SK-N-SH (cell line): ENCODE measurements at regions not wholly inside any gene's neighbourhood (a gene's known extent, or its start where the extent isn't known, plus 50 kb on each side); places are given as distances from the start of the nearest gene placed in this dataset.

Source experiments
- CTCF ChIA-PET: fragments of 300-600, 350-600 bp; formaldehyde crosslinking; extraction: SDS; loops from one replicate; lab custom pipeline; 2021; lab: Yijun Ruan, JAX
- POLR2A ChIA-PET: fragments of 350-600 bp; sonication (Branson Sonifier 250); formaldehyde crosslinking; extraction: SDS; loops from one replicate; lab custom pipeline; 2020; ENCODE audit warnings: antibody characterized with exemption, inconsistent platforms; lab: Yijun Ruan, JAX
- DNase-seq: peaks from one replicate; pipeline ENCODE4 v3.0.0; 2012
- H2AFZ ChIP-seq: fragments of 200-600 bp; sonication (generic); 2 replicates; pipeline ENCODE4 v1.8.1; 2016; ENCODE audit warnings: antibody characterized with exemption, mild to moderate bottlenecking, low read depth
- H3F3A ChIP-seq: fragments of 200-600 bp; sonication (generic); replicated peaks from 2 replicates; pipeline ENCODE3; 2016; ENCODE audit warnings: antibody characterized with exemption, mild to moderate bottlenecking; ENCODE audit not compliant: insufficient read depth
- H3K27ac ChIP-seq, 2 experiments: fragments of 200-500 bp in 1 of 2; fragments of 200-600 bp in 1 of 2; sonication (Bioruptor generic) in 1 of 2; sonication (generic), shearing (Covaris generic) in 1 of 2; 2 replicates each; pipeline versions ENCODE4 v1.5.1 to v1.6.1; 2014 to 2016; ENCODE audit warnings: low read depth in 2 of 2, inconsistent platforms in 1 of 2, low read length in 1 of 2, mild to moderate bottlenecking in 1 of 2, mixed read lengths in 1 of 2
- H3K27me3 ChIP-seq: fragments of 200-600 bp; sonication (generic), shearing (Covaris generic); 2 replicates; pipeline ENCODE4 v1.6.1; 2016; ENCODE audit warnings: mixed run types; ENCODE audit not compliant: insufficient read depth
- H3K36me3 ChIP-seq, 2 experiments: fragments of 200-500 bp in 1 of 2; fragments of 200-600 bp in 1 of 2; sonication (Bioruptor generic) in 1 of 2; sonication (generic) in 1 of 2; replicated peaks in 1 of 2; 2 replicates each; pipeline versions ENCODE3 to v1.5.1; 2014 to 2016; ENCODE audit warnings: low read length in 1 of 2, mild to moderate bottlenecking in 1 of 2; ENCODE audit not compliant: insufficient read depth in 2 of 2, control insufficient read depth in 1 of 2
- H3K4me1 ChIP-seq, 2 experiments: fragments of 200-500 bp in 1 of 2; fragments of 200-600 bp in 1 of 2; sonication (Bioruptor generic) in 1 of 2; sonication (generic), shearing (Covaris generic) in 1 of 2; 2 replicates each; pipeline versions ENCODE4 v1.5.1 to v1.6.1; 2014 to 2016; ENCODE audit warnings: low read depth in 1 of 2, low read length in 1 of 2, mixed run types in 1 of 2; ENCODE audit not compliant: insufficient read depth in 2 of 2, control insufficient read depth in 1 of 2
- H3K4me2 ChIP-seq: fragments of 200-600 bp; sonication (generic), shearing (Covaris generic); 2 replicates; pipeline ENCODE4 v1.6.1; 2017; ENCODE audit warnings: mixed run types
- H3K4me3 ChIP-seq, 2 experiments: fragments of 200-500 bp in 1 of 2; fragments of 200-600 bp in 1 of 2; sonication (Bioruptor generic) in 1 of 2; sonication (generic), shearing (Covaris generic) in 1 of 2; 2 replicates each; pipeline versions ENCODE4 v1.5.1 to v1.8.1; 2014 to 2016; ENCODE audit warnings: low read depth in 2 of 2, inconsistent platforms in 1 of 2, low read length in 1 of 2, mild to moderate bottlenecking in 1 of 2, mixed read lengths in 1 of 2, moderate library complexity in 1 of 2
- H3K79me2 ChIP-seq: fragments of 200-600 bp; sonication (generic); 2 replicates; pipeline ENCODE4 v1.8.1; 2017; ENCODE audit warnings: mild to moderate bottlenecking; ENCODE audit not compliant: insufficient read depth
- H3K9ac ChIP-seq: fragments of 200-600 bp; sonication (generic); 2 replicates; pipeline ENCODE4 v1.6.1; 2017; ENCODE audit warnings: mixed run types
- H3K9me2 ChIP-seq: fragments of 200-600 bp; sonication (generic); 2 replicates; pipeline ENCODE4 v1.6.1; 2017; ENCODE audit warnings: mixed run types
- H3K9me3 ChIP-seq: fragments of 200-600 bp; sonication (generic); 2 replicates; pipeline ENCODE4 v1.6.1; 2017; ENCODE audit warnings: mixed run types, mild to moderate bottlenecking, moderate library complexity
- H4K20me1 ChIP-seq: fragments of 200-600 bp; sonication (generic); 2 replicates; pipeline ENCODE4 v1.6.1; 2017; ENCODE audit warnings: mild to moderate bottlenecking, mixed run types; ENCODE audit not compliant: insufficient read depth
- EZH2phosphoT487 ChIP-seq: fragments of 200-600 bp; sonication (generic); IDR thresholded peaks from 2 replicates; pipeline ENCODE4 v1.6.1; 2017; ENCODE audit warnings: low read depth, mixed run types, mild to moderate bottlenecking, antibody characterized with exemption, moderate library complexity, borderline replicate concordance
- FOSL2 ChIP-seq: IDR thresholded peaks from 2 replicates; pipeline ENCODE4 v1.4.0; 2012; ENCODE audit warnings: low read depth, mild to moderate bottlenecking, moderate library complexity, borderline replicate concordance
- FOXJ3 ChIP-seq: sonication (generic); formaldehyde crosslinking; IDR thresholded peaks from 2 replicates; pipeline ENCODE4 v1.5.1; 2020; ENCODE audit warnings: mild to moderate bottlenecking, missing genetic modification reagents
- FOXM1 ChIP-seq: IDR thresholded peaks from 2 replicates; pipeline ENCODE4 v1.4.0; 2012; ENCODE audit warnings: low read depth, mild to moderate bottlenecking
- GABPA ChIP-seq: IDR thresholded peaks from 2 replicates; pipeline ENCODE4 v1.4.0; 2012; ENCODE audit warnings: low read depth, mild to moderate bottlenecking
- MEF2A ChIP-seq: IDR thresholded peaks from 2 replicates; pipeline ENCODE4 v1.4.0; 2012; ENCODE audit warnings: low read depth, borderline replicate concordance
- RAD21 ChIP-seq: IDR thresholded peaks from 2 replicates; pipeline ENCODE4 v1.6.1; 2012; ENCODE audit warnings: mild to moderate bottlenecking, low read length
- RCOR1 ChIP-seq: fragments of 150-350 bp; IDR thresholded peaks from 2 replicates; pipeline ENCODE4 v1.6.1; 2017; ENCODE audit warnings: antibody characterized with exemption, low read length
- RXRA ChIP-seq: IDR thresholded peaks from 2 replicates; pipeline ENCODE4 v1.4.0; 2012; ENCODE audit warnings: low read depth, mild to moderate bottlenecking, borderline replicate concordance
- TAF1 ChIP-seq: IDR thresholded peaks from 2 replicates; pipeline ENCODE4 v1.6.1; 2012; ENCODE audit warnings: low read depth, mild to moderate bottlenecking, low read length, moderate library complexity, borderline replicate concordance
- TCF12 ChIP-seq: IDR thresholded peaks from 2 replicates; pipeline ENCODE4 v1.4.0; 2012
- WGBS: methylation state at CpG from one replicate; pipeline ENCODE4 v1.1.6; 2017; ENCODE audit warnings: low lambda C conversion rate; 5-methylcytosine and 5-hydroxymethylcytosine counted together
- TF ChIP-seq, protein P1 (sequence below): IDR thresholded peaks from 2 replicates; pipeline ENCODE4 v1.6.1; 2012; ENCODE audit warnings: mild to moderate bottlenecking, low read depth, low read length, moderate library complexity
- TF ChIP-seq, protein P2 (sequence below): fragments of 200-600 bp; sonication (generic); IDR thresholded peaks from 2 replicates; pipeline ENCODE4 v1.6.1; 2017; ENCODE audit warnings: antibody characterized with exemption, mild to moderate bottlenecking, moderate library complexity
- TF ChIP-seq, protein P3 (sequence below): IDR thresholded peaks from 2 replicates; pipeline ENCODE4 v1.4.0; 2012; ENCODE audit warnings: low read depth, borderline replicate concordance
- TF ChIP-seq, protein P4 (sequence below): fragments of 150-350 bp; IDR thresholded peaks from 2 replicates; pipeline ENCODE4 v1.6.1; 2016; ENCODE audit warnings: mild to moderate bottlenecking, low read depth, low read length
- TF ChIP-seq, protein P5 (sequence below): IDR thresholded peaks from 2 replicates; pipeline ENCODE4 v1.4.0; 2012; ENCODE audit warnings: low read depth, borderline replicate concordance
- TF ChIP-seq, protein P6 (sequence below): fragments of 150-350 bp; IDR thresholded peaks from 2 replicates; pipeline ENCODE4 v1.6.1; 2017; ENCODE audit warnings: antibody characterized with exemption, low read length, low read depth, borderline replicate concordance

DNA sequence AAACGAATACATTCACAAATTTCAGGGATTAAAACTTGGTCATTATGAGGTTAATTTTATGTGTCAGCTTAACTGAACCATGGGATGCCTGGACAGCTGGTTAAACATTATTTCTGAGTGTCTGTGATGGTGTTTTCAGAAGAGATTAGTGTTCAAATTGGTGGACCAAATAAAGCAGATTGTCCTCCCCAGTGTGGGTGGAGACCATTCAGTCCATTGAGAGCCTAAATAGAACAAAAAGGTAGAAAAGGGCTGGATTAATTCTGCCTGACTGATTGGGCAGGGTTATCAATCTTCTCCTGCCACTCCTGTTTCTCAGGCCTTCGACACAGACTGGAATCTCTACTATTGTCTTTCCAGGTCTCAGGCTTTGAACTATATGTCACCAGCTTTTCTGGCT, 203.8 kb upstream of the SLITRK6 start:
- Histone ChIP-seq H3F3A (no peaks in the 10 kb centered on the region), H3K27ac (no peak overlapping the region), H4K20me1 (no peaks in the 10 kb centered on the region), H3K79me2 (no peaks in the 10 kb centered on the region), H3K4me3 (no peak overlapping the region), H3K9me2 (no peaks in the 10 kb centered on the region), H3K36me3 (no peaks in the 10 kb centered on the region), H3K9me3 (no peaks in the 10 kb centered on the region), H3K4me2 (no peak overlapping the region), H3K4me1 (no peaks in the 10 kb centered on the region), H3K27me3 (no peaks in the 10 kb centered on the region), H3K9ac (no peak overlapping the region), H2AFZ (no peak overlapping the region)
- TF ChIP-seq, protein P1, sequence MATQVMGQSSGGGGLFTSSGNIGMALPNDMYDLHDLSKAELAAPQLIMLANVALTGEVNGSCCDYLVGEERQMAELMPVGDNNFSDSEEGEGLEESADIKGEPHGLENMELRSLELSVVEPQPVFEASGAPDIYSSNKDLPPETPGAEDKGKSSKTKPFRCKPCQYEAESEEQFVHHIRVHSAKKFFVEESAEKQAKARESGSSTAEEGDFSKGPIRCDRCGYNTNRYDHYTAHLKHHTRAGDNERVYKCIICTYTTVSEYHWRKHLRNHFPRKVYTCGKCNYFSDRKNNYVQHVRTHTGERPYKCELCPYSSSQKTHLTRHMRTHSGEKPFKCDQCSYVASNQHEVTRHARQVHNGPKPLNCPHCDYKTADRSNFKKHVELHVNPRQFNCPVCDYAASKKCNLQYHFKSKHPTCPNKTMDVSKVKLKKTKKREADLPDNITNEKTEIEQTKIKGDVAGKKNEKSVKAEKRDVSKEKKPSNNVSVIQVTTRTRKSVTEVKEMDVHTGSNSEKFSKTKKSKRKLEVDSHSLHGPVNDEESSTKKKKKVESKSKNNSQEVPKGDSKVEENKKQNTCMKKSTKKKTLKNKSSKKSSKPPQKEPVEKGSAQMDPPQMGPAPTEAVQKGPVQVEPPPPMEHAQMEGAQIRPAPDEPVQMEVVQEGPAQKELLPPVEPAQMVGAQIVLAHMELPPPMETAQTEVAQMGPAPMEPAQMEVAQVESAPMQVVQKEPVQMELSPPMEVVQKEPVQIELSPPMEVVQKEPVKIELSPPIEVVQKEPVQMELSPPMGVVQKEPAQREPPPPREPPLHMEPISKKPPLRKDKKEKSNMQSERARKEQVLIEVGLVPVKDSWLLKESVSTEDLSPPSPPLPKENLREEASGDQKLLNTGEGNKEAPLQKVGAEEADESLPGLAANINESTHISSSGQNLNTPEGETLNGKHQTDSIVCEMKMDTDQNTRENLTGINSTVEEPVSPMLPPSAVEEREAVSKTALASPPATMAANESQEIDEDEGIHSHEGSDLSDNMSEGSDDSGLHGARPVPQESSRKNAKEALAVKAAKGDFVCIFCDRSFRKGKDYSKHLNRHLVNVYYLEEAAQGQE: no peak
- no peak for TF ChIP-seq GABPA
- no peak for TF ChIP-seq TCF12
- TF ChIP-seq, protein P2, sequence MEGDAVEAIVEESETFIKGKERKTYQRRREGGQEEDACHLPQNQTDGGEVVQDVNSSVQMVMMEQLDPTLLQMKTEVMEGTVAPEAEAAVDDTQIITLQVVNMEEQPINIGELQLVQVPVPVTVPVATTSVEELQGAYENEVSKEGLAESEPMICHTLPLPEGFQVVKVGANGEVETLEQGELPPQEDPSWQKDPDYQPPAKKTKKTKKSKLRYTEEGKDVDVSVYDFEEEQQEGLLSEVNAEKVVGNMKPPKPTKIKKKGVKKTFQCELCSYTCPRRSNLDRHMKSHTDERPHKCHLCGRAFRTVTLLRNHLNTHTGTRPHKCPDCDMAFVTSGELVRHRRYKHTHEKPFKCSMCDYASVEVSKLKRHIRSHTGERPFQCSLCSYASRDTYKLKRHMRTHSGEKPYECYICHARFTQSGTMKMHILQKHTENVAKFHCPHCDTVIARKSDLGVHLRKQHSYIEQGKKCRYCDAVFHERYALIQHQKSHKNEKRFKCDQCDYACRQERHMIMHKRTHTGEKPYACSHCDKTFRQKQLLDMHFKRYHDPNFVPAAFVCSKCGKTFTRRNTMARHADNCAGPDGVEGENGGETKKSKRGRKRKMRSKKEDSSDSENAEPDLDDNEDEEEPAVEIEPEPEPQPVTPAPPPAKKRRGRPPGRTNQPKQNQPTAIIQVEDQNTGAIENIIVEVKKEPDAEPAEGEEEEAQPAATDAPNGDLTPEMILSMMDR: no peak
- no peak for TF ChIP-seq MEF2A
- TF ChIP-seq, protein P3, sequence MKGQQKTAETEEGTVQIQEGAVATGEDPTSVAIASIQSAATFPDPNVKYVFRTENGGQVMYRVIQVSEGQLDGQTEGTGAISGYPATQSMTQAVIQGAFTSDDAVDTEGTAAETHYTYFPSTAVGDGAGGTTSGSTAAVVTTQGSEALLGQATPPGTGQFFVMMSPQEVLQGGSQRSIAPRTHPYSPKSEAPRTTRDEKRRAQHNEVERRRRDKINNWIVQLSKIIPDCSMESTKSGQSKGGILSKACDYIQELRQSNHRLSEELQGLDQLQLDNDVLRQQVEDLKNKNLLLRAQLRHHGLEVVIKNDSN: no peak
- TF ChIP-seq EZH2phosphoT487: no peak
- no peak for TF ChIP-seq TAF1
- TF ChIP-seq, protein P4, sequence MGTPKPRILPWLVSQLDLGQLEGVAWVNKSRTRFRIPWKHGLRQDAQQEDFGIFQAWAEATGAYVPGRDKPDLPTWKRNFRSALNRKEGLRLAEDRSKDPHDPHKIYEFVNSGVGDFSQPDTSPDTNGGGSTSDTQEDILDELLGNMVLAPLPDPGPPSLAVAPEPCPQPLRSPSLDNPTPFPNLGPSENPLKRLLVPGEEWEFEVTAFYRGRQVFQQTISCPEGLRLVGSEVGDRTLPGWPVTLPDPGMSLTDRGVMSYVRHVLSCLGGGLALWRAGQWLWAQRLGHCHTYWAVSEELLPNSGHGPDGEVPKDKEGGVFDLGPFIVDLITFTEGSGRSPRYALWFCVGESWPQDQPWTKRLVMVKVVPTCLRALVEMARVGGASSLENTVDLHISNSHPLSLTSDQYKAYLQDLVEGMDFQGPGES: no peak
- TF ChIP-seq, protein P5, sequence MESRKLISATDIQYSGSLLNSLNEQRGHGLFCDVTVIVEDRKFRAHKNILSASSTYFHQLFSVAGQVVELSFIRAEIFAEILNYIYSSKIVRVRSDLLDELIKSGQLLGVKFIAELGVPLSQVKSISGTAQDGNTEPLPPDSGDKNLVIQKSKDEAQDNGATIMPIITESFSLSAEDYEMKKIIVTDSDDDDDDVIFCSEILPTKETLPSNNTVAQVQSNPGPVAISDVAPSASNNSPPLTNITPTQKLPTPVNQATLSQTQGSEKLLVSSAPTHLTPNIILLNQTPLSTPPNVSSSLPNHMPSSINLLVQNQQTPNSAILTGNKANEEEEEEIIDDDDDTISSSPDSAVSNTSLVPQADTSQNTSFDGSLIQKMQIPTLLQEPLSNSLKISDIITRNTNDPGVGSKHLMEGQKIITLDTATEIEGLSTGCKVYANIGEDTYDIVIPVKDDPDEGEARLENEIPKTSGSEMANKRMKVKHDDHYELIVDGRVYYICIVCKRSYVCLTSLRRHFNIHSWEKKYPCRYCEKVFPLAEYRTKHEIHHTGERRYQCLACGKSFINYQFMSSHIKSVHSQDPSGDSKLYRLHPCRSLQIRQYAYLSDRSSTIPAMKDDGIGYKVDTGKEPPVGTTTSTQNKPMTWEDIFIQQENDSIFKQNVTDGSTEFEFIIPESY: no peak
- TF ChIP-seq FOSL2: no peak
- TF ChIP-seq RXRA: no peak
- no peak for TF ChIP-seq RCOR1
- TF ChIP-seq FOXM1: no peak
- no peak for TF ChIP-seq FOXJ3
- no peak for TF ChIP-seq RAD21
- TF ChIP-seq, protein P6, sequence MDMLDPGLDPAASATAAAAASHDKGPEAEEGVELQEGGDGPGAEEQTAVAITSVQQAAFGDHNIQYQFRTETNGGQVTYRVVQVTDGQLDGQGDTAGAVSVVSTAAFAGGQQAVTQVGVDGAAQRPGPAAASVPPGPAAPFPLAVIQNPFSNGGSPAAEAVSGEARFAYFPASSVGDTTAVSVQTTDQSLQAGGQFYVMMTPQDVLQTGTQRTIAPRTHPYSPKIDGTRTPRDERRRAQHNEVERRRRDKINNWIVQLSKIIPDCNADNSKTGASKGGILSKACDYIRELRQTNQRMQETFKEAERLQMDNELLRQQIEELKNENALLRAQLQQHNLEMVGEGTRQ: no peak
- CTCF ChIA-PET: no interaction called here
- WGBS: 7% methylated on average over 2 of the region's 2 CpGs
- POLR2A ChIA-PET: no interaction called here
- DNase-seq: no peak
